ENCODE measurements at regions not wholly inside any gene's neighbourhood (a gene's known extent, or its start where the extent isn't known, plus 50 kb on each side); places are given as distances from the start of the nearest gene placed in this dataset.
"Not testable (repeated sequence)": the region's sequence is repeated elsewhere in the genome, so short reads cannot be mapped to it uniquely, and the experiment has no call there.

DNA sequence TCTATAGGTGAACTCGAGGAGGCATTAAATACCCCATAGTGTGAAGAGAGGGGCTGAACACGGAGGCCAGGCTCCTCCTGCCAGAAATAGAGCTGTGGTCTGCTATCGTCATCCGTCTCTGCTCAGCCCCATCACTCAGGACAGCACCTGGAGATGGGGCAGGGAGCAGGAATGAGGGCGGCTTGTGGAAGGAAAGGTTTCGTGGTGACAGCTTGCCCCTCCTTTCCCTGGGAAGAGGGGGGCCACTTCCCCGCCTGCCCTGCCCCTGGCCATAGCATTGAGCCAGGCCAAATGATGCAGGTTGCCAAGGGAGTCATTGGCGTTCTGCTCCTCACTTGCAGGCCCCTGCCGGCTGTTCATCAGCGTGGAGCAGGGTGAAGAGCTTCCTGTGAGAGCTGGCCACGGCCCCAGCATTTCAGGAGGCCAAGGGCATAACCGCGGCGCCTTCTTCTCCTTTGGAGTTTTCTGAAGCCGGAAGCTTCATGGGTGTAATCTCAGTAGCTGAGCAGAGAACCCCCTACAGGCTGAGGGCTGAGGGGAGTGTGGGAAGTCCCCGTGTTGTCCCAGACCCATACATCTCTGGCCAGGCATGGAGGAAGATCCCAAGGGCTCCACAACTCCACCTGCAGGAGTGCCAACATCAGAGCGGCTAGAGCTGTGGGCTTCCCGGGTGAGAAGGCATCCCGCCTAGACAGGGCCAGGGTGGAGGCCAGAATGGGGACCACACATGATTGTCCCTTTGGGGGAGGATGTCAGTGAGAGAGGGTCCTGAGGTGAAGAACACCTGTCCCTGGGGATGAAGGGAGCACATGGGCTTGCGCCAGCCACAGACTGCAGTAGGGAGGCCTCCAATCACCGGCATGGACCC, 112.5 kb upstream of the GLI2 start:
- DNase-seq (ENCODE audit: low read depth in 2 of 2), result no peak

DNA sequence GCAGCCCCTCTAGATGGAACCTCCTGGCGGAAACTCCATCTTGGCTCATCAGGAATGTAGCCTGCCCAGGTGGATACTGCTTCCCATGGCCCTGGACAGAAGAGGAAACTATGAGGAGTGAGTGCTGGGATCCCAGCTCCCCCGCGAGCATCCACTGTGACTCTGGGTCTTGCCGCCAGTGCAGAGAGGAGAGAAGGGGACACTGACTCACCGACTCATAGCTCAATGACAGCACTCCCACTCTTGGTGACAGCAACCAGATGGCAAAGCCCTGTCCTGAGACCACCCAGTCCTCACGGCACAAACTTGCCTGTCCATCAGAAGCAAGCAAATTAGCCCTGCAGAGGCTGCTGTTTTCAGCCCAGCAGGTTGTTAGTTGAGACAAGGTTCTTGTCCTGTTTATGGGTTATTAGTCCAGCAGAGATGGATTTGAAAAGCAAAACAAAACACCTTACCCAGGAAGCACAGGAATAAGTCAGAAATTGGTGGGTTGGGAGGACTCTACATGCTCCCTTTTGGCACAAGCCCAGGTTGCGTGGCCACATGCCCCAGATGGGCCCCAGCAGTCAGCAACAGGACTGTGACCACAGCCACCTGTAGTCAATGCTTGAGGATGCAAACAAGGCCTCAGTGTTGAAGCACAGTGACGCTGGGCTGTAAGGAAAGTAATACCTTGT, 111.5 kb upstream of the GLI2 start:
- no peak for DNase-seq (ENCODE audit: low read depth in 2 of 2)

DNA sequence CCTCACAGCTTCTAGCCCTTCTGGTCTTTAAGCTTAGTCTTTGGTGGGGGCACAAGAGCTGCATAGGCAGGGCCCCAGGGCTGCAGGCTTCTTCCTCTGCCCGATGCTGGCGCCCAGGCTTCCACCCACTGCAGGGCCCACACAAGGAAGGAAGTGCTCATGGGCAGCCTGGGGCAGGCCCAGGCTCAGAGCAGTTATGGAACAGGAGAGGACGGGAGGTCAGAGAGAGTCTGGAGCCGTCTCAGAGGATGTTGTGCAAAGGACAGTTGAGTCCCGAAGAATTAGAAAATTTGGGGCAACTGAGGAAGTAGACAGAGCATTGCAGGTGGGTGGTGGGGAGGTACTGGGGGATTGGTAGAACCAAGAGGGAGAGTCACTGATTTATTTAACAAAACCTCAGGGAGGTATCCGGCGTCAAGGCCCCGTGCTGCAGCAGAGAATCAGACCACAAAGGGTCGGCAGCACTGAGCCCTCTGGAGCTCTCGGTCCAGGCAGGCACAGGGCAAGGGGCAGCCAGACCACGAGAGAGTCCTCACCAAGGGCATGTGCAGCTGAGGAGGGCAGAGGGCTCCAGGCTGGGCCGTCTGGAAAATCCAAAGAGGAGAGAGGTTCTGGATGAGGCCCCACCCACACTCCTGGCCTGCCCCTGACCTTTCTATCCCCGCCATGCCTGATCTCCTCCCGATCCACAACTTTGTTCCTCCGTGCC, 110.8 kb upstream of the GLI2 start:
- no peak for DNase-seq (ENCODE audit: low read depth in 2 of 2)

DNA sequence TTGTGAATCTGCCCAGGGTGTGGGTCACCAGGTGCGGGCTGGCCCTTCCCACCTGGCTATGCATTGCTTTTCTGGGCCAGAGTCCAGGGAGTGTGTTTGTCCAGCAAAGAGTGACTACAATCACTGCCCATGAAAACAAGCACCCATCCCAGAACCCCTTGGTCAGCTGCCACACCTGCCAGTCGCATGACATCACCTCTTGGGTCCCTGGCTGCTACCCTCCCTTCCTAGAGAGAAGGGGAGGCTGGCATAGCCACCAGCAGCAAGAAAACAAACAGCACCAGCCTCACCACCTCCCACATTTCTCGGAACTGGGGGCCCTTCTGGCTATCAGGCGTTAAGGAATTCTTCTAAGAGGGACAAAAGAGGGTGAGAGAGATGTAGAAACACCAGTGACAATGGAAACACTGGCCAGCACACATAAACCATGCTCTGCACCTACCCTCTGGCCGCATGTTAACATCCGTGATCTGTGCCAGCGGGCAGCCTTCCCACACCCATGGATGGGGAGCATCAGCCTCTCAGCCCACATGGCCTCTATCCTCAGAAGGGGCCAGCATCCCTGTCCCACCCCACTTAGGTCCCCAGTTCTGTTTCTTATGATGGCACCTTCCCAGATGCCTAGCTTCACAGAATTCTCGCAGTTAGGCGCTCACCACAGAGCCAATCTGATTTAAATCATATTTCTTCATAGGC, 109.7 kb upstream of the GLI2 start:
- no peak for DNase-seq (ENCODE audit: low read depth in 2 of 2)

DNA sequence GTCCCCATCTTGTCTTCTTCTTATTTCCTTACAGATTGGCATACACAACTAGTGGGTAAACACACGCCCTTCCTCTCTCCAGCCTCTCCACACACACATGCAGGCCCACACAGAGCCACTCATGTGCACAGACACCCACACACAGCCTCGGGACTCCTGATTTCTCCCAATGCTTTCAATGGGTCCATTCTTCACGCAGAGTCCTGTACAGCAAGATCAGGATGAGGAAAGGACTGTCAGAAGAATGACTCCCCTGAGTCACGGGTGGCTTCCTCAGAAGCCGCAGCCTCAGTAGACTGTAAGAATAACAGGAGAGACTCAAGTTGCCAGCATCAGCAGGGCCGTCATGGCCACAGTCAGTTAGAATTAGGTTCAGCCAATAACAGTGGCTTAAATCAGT, 109.1 kb upstream of the GLI2 start:
- no peak for DNase-seq (ENCODE audit: low read depth in 2 of 2)

DNA sequence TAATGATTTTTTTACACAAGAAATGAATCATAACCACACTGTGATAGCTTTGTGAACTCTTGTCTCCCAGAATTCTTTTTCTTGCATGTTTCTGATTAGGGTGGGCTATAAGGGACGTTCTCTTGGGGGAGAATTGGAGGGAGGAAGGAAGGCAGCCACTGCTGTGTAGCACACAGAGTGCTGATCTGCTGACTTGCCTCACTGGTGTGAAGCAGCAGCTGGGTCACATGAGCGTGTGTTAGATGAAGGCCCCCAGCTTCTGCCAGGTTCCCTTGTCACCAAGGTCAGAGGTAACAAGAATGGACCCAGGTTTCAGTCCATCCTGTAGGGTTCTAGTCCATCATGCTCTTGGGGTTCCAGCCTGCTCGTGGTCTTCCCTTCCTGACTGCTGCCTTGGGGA, 107.4 kb upstream of the GLI2 start:
- no peak for DNase-seq (ENCODE audit: low read depth in 2 of 2)

DNA sequence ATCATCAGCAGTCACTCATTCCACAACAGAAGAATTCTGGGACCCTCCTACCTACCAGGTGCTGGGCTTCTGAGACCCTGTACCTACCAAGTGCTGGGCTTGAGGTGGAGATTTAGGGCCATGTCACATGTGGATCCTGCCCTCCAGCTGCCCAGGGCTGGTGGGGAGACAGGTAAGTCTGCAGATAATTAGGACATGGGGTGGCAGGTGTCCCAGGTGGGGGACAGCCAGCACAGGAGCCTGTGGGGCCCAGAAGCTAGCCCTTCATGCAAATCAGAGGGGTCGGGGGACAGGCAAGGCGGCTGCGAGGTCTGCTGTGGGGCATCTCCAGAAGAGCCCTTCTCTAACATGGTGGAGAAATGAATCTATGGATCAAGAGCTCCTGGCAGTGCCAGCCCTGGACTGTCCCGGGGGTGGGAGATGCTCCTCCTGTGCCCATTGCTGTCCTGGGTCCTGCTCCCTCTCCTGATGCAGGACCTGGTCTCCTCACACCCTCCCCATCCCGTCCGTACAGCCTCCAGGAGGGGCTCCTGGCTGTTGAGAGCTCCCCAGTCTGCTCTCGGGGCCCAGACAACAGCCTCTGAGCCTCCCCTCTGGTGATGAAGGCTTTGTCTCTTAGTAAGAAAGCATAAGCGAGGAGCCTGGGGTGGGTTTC, 106.3 kb upstream of the GLI2 start:
- DNase-seq (ENCODE audit: low read depth in 2 of 2), result no peak

DNA sequence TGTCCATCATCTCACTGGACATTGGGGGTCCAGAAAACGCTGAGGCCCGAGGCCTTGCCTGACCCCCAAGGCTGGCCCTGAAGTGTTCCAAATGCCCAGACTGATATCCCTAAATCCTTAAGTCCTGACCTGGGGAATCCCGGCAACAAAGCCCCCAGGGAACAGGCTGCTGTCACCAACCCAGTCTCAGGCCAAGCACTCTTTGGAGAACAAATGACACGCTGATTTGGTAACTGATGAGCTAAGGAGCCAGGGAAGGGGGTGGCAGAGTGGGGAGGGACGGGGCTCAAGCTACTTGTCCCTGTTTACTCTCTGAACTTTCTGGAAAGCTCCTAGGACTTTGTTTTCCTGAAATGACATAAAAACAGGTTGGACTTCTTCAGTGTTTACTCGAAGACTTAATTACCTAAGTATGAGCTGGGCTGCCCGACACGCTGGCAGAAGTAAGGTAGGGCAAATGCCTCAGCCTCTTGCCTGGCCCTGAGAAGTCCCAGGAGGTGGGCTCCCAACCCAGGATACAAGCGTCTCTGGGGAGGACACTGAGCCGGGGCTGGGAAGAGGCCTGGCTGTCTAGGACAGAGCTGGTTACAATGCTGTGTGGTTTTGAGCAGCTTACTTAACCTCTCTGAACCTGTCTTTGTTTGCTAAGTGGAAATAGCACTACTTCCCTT, 105.5 kb upstream of the GLI2 start:
- no peak for DNase-seq (ENCODE audit: low read depth in 2 of 2)

DNA sequence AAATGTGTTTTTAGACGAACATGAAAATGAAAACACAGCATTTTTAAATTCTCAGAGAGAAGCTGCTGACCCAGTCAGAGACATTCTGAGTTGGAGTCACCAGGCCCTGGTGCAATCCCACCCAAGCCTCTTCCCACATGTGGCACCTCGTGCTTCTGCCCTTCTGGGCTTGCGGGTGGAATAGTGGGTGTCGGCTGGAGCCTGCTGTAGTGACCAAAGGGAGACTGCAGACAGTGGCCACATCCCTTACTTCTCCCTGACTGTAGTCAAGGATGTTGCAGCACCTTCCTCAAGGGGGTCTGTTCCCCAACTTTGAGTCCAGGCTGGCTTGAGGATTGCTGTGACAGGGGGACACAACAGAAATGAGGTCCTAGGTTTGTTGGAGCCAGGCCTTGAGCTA, 104.4 kb upstream of the GLI2 start:
- no peak for DNase-seq (ENCODE audit: low read depth in 2 of 2)

DNA sequence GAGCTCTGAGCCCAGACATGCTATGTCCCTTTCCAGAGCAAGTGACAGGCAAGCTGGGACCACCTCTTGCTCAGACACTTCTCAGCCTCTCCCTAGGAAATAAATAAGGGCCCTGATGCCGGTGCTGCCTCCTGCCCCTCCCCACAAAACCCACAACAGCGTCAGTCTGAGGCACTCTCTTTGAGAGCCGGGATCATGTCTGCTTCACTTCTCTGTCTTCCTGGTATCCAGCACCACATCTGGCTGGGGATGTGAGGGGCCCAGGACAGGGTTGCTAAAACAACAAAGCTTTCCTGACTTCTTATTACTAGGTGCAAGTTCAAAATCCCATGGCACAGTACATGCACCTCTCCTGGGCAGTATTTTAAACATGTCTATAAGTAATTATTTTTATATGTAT, 103.9 kb upstream of the GLI2 start:
- no peak for DNase-seq (ENCODE audit: low read depth in 2 of 2)

DNA sequence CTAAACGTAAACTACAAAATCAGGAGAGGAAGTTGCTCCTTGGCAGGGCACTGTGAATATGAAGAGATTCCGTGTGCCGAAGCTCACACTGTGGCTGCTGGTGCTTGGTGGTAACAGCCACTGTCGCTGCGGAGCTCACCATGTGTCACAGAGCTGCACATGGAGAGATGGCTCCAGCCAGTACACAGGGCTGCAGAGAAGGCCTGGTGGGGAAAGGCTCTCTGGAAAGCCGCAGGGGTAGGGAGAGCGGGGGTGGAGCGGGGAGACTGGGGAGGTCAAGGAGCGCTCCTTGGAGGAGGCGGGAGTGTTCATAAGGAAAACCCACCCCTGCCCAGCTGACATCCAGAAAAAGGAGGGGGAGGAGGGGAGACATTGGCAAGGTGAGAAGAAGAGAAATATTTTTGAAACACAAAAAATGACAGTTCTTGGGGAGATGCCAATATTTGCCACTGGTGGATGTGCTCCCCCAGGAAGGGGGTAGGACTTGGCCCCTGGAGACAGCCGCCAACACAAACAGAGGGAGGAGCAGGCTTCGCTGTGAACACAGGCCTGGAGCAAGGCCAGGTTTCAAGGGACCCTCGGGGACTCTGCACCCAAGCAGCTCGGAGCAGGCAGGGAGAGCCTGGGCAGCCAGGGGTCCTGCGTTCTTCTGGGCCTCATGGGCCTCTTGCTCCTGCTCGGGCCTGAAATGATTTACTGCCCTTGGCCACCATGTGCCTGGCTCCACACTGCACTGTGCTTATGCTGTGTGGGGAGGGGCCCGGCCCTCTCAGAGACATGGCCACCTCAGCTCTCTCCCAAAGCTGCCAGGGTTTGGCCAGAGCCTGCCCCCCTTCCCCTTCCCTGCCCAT, 102.6 kb upstream of the GLI2 start:
- no peak for DNase-seq (ENCODE audit: low read depth in 2 of 2)

DNA sequence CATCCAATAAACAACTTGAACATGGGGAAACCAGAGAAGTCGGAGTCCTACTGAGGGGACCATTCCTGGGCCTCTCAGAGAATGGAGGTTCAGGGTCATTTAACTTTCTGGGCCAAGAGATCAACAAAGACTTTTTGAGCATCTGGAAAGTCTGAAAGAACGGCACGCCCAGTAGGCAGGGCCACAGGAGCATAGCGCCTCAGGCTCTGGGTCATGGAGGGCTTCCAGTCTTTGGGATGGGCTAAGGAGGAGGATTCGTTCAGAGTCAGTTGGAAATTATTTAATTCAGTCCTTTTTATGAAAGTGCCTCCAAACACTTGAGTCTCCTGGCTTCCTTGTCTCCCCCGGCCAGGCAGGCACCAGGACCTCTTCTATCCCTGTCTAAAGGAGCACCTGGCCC, 101.1 kb upstream of the GLI2 start:
- DNase-seq (ENCODE audit: low read depth in 2 of 2), result no peak

DNA sequence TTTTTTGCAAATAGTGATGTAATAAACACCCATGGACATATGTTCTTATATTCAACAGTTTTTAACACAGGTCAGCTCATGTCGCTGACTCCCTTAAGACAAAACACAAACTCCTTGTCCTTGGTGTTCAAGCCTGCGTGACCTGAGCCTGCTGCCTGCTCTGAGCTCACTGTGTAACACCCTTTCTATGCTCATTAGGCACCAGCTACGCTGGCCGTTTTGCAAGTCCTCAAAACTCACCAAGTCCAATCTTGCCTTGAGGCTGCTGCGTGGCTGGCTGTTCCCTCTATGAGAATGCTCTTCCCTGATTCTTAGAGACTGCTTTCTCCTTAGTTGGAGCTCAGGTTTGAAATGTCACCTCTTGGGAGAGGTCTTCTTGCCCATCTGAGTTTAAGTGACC, 100.5 kb upstream of the GLI2 start:
- DNase-seq (ENCODE audit: low read depth in 2 of 2), result no peak

DNA sequence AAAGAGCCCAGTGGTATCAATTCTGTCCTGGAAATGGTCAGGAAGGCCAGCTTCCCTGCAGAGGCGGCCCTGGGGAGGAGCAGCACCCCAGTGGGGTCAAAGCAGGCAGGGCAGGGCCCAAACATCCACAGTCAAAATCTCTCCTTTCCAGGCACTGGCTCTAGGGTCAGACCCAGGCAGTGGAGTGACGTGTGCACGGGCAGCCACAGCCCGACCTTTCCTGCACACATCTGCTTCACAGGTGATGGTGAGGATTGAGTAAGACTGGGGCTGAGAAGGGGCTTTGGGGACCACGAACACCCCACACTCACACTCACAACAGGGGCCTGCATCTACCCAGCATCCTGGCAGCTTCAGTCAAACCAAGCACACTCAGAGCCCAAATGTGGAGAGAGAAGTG, 97.8 kb upstream of the GLI2 start:
- no peak for DNase-seq (ENCODE audit: low read depth in 2 of 2)

DNA sequence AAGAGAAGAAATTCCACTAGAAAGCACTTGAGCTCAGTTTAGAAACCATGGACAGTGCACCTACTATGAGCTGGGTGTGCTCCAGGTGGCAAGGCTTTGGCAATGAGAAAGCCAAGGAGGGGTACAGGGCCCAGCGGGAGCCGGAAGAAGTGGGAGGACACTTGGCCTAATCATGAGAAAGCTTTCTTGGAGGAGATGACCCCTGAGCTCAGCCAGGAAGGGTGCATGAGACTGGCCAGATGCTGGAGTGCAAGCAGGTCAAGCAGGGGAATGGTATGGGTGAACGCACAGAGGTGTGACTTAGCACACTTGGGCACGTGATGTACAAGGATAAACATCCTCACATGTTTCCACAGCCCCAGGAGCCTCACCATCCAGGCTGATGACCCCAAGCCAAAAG, 97.2 kb upstream of the GLI2 start:
- DNase-seq (ENCODE audit: low read depth in 2 of 2), result no peak

DNA sequence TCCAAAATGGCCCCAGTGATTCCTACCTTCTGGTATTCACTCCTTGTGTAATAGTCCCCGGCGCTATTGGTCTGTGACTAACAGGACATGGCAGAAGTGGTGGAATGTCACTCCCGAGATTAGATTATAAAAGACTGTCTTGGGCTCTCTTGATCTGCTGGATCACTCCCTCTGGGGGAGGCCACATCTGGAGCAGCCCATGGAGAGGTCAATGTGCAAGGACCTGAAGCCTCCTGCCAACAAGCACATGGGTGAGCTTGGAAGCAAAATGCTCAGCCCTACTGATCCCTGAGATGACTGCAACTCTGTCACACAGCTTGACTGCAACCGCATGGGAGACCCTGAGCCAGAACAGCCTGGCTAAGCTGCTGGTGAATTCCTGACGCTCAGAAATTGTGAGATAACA, 94.3 kb upstream of the GLI2 start:
- DNase-seq (ENCODE audit: low read depth in 2 of 2), result no peak

DNA sequence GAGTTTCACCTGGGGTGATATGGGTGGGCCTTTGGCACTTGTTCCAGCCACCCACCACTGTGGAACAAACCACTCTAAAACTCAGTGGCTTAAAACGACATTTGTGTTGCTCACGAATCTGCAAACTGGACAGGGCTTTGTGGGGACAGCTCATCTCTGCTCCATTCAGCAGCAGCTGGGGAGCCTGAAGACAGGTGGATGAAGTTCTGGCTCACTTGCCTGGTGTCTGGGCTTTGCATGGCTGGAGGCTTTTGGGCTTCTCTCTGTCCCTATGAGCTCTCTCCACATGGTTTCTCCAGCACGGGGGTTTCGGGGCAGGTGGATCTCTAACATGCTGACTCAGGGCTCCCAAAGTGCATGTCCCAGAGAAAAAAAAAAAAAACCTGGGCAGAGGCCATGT, 93.0 kb upstream of the GLI2 start:
- no peak for DNase-seq (ENCODE audit: low read depth in 2 of 2)

DNA sequence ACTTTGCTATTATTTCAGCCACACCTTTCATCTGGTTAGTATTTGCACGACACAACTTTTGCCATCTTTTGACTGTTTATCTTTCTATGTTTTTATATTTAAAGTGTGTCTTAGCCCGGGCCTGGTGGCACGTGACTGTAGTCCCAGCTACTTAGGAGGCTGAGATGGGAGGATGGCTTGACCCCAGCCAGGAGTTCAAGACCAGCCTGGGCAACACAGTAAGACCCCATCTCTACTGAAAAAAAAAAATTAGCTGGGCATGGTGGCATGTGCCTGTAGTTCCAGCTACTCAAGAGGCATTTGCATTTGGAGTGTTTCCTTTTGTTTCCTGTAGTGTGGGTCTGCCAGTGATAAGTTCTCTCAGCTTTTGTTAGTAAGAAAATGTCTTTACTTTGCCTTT, 88.7 kb upstream of the GLI2 start:
- no peak for DNase-seq (ENCODE audit: low read depth in 2 of 2)

DNA sequence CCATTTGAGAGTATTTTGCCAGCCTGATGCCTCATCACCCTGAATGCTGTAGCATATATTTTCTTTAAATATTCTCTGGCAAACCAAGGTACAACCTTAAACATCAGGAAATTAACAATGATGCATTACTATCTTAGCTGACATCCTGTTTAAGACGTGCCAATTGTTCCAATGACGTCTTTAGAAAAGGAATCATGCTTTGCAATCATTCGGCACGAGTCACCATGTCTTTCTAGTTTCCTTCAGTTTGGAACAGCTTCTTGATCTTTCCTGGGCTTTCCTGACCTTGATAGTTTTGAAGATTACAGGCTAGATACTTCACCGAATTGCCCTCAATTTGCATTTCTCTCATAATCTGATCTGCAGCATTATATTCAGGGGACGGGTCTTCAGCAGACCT, 88.2 kb upstream of the GLI2 start:
- no peak for DNase-seq (ENCODE audit: low read depth in 2 of 2)

DNA sequence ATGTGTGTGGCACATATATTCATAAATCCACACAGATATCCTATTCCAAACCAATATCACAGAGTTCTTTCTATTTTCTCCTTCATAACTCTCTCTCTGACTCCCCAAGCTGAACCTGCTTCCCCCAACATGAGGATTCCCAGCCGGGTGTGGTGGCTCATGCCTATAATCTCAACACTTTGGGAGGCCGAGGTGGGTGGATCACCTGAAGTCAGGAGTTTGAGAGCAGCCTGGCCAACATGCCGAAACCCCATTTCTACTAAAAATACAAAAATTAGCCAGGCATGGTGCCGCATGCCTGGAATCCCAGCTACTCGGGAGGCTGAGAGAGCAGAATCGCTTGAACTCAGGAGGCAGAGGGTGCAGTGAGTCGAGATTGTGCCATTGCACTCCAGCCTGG, 86.3 kb upstream of the GLI2 start:
- DNase-seq (ENCODE audit: low read depth in 2 of 2), result not testable (repeated sequence)

Measured in dermis microvascular lymphatic vessel endothelial cell (primary cell).